ENCODE measurements at regions not wholly inside any gene's neighbourhood (a gene's known extent, or its start where the extent isn't known, plus 50 kb on each side); places are given as distances from the start of the nearest gene placed in this dataset.

- no peaks in the 10 kb centered on the region for H3K9me3 ChIP-seq
Observed at GRCh38 chr3:33929813-33930212, 131.4 kb downstream of the PDCD6IP start.

GRCh38 chr3:33931512-33931911 lies 133.1 kb downstream of the PDCD6IP start:
- TF ChIP-seq CTCF (IDR thresholded peaks at IDR 0.05): no peak
- H3K4me1 ChIP-seq: no peaks in the 10 kb centered on the region
- no peak for ATAC-seq
- no peaks in the 10 kb centered on the region for H3K9me3 ChIP-seq
- no peaks in the 10 kb centered on the region for H3K27me3 ChIP-seq
- no peak for DNase-seq
- intact Hi-C loops (cut with DNase I): no loop called here
- H3K27ac ChIP-seq: no peak overlapping the region
- H3K4me3 ChIP-seq: no peak overlapping the region
- no peaks in the 10 kb centered on the region for H3K36me3 ChIP-seq

More at GRCh38 chr3:33929813-33930212, 131.4 kb downstream of the PDCD6IP start:
- Histone ChIP-seq H3K4me3 (no peak overlapping the region), H3K4me1 (no peaks in the 10 kb centered on the region), H3K27ac (no peak overlapping the region), H3K27me3 (no peaks in the 10 kb centered on the region), H3K36me3 (no peaks in the 10 kb centered on the region)
- no peak for DNase-seq
- ATAC-seq: no peak
- WGBS, 2 donors: 84 to 89% methylated on average over 2 of the region's 2 CpGs
- no peak for TF ChIP-seq CTCF (IDR thresholded peaks at IDR 0.05)
- intact Hi-C loops (cut with DNase I): no loop called here

GRCh38 chr3:33932010-33932764 lies 133.8 kb downstream of the PDCD6IP start:
- DNase-seq: no peak
- intact Hi-C loops (cut with DNase I): no loop called here
- H3K4me3 ChIP-seq: no peak overlapping the region
- no peaks in the 10 kb centered on the region for H3K36me3 ChIP-seq
- ATAC-seq: no peak
- no peaks in the 10 kb centered on the region for H3K27me3 ChIP-seq
- 69 to 71% methylated on average over 6 of the region's 6 CpGs for whole genome bisulfite sequencing, 2 donors
- H3K27ac ChIP-seq: no peak overlapping the region
- TF ChIP-seq CTCF (IDR thresholded peaks at IDR 0.05): no peak
- H3K9me3 ChIP-seq: no peaks in the 10 kb centered on the region
- no peaks in the 10 kb centered on the region for H3K4me1 ChIP-seq

GRCh38 chr3:33936171-33936920 lies 137.9 kb downstream of the PDCD6IP start:
- H3K9me3 ChIP-seq: no peaks in the 10 kb centered on the region
- H3K36me3 ChIP-seq: no peaks in the 10 kb centered on the region
- DNase-seq: no peak
- no peaks in the 10 kb centered on the region for H3K27me3 ChIP-seq
- TF ChIP-seq CTCF (IDR thresholded peaks at IDR 0.05): no peak
- peaks cover 0 to 5% (median 0%) of the 10 kb centered on the region in 9 donors for H3K4me1 ChIP-seq
- no peak overlapping the region for H3K27ac ChIP-seq
- H3K4me3 ChIP-seq: no peak overlapping the region
- ATAC-seq: no peak
- intact Hi-C loops (cut with DNase I): no loop called here
- 78 to 80% methylated on average over 3 of the region's 3 CpGs for WGBS, 2 donors

All from heart right ventricle (tissue), 16 donors.